GM12892 (cell line): ENCODE measurements at regions not wholly inside any gene's neighbourhood (a gene's known extent, or its start where the extent isn't known, plus 50 kb on each side); places are given as distances from the start of the nearest gene placed in this dataset.

Experiments used
- POLR2A ChIP-seq: IDR thresholded peaks from 2 replicates; pipeline ENCODE4 v1.6.1; 2011; ENCODE audit warnings: low read depth, low read length, control low read depth
- POLR2AphosphoS5 ChIP-seq: IDR thresholded peaks from 2 replicates; pipeline ENCODE4 v1.6.1; 2011; ENCODE audit warnings: low read depth, low read length, control low read depth

DNA sequence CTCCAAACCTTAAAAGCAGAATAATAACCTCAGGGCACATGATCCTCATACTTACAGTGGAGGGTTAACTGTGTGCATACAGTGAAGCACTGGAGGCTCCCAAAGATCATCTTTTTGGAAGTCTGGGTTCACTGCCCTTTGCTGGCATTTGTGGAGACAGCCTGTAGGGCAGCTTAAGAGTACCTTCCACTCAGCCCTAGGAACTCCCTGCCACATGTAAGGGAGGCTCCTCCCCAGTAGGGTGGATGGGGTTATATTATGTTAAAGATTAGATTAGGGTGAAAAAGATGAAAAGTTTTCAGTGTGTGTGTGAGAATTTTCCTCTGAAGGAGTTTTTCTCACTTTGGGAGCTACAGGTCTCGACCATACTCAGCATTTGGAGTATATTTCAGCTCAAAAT is 388.4 kb downstream of the RAB28 start:
- TF ChIP-seq POLR2AphosphoS5 = no peak
- no peak for TF ChIP-seq POLR2A
